ENCODE measurements at regions not wholly inside any gene's neighbourhood (a gene's known extent, or its start where the extent isn't known, plus 50 kb on each side); places are given as distances from the start of the nearest gene placed in this dataset.

- TF ChIP-seq CTCF (IDR thresholded peaks at IDR 0.05; ENCODE audit: insufficient read depth, low read depth, low read length, missing control alignments): no peak
- H3K4me3 ChIP-seq (ENCODE audit: low read depth, low read length): no peak overlapping the region
- no peak for DNase-seq (ENCODE audit: low read depth)
Observed at GRCh38 chr4:63788271-63788670, 621.0 kb downstream of the TECRL start.

GRCh38 chr4:63787326-63787725 is 621.9 kb downstream of the TECRL start:
- TF ChIP-seq CTCF (IDR thresholded peaks at IDR 0.05; ENCODE audit: insufficient read depth, low read depth, low read length, missing control alignments): no peak
- H3K4me3 ChIP-seq (ENCODE audit: low read depth, low read length): no peak overlapping the region
- no peak for DNase-seq (ENCODE audit: low read depth)

GRCh38 chr4:63786171-63786570 is 623.1 kb downstream of the TECRL start:
- TF ChIP-seq CTCF (IDR thresholded peaks at IDR 0.05; ENCODE audit: insufficient read depth, low read depth, low read length, missing control alignments): no peak
- no peak overlapping the region for H3K4me3 ChIP-seq (ENCODE audit: low read depth, low read length)
- no peak for DNase-seq (ENCODE audit: low read depth)

GRCh38 chr4:63784822-63785221 is 624.4 kb downstream of the TECRL start:
- no peak for DNase-seq (ENCODE audit: low read depth)
- no peak for TF ChIP-seq CTCF (IDR thresholded peaks at IDR 0.05; ENCODE audit: insufficient read depth, low read depth, low read length, missing control alignments)
- no peak overlapping the region for H3K4me3 ChIP-seq (ENCODE audit: low read depth, low read length)

- H3K4me3 ChIP-seq (ENCODE audit: low read depth, low read length): no peak overlapping the region
- no peak for DNase-seq (ENCODE audit: low read depth)
- no peak for TF ChIP-seq CTCF (IDR thresholded peaks at IDR 0.05; ENCODE audit: insufficient read depth, low read depth, low read length, missing control alignments)
Observed at GRCh38 chr4:63777601-63778000, 631.6 kb downstream of the TECRL start.

GRCh38 chr4:63764400-63764799 is 644.9 kb downstream of the TECRL start:
- DNase-seq (ENCODE audit: low read depth): no peak
- H3K4me3 ChIP-seq (ENCODE audit: low read depth, low read length): no peak overlapping the region
- TF ChIP-seq CTCF (IDR thresholded peaks at IDR 0.05; ENCODE audit: insufficient read depth, low read depth, low read length, missing control alignments): no peak

GRCh38 chr4:63757929-63758328 is 651.3 kb downstream of the TECRL start:
- no peak for DNase-seq (ENCODE audit: low read depth)
- no peak for TF ChIP-seq CTCF (IDR thresholded peaks at IDR 0.05; ENCODE audit: insufficient read depth, low read depth, low read length, missing control alignments)
- H3K4me3 ChIP-seq (ENCODE audit: low read depth, low read length): no peak overlapping the region
